ENCODE measurements at regions not wholly inside any gene's neighbourhood (a gene's known extent, or its start where the extent isn't known, plus 50 kb on each side); places are given as distances from the start of the nearest gene placed in this dataset.
"Not testable (repeated sequence)": the region's sequence is repeated elsewhere in the genome, so short reads cannot be mapped to it uniquely, and the experiment has no call there.

GRCh38 chr3:159886050-159886449, 102.6 kb upstream of the IL12A start:
- DNase-seq, result no peak

- not testable (repeated sequence) for DNase-seq
These were observed 102.1 kb upstream of the IL12A start for GRCh38 chr3:159886530-159886929.

GRCh38 chr3:159887168-159887567, 101.5 kb upstream of the IL12A start:
- DNase-seq, result no peak

- DNase-seq, result no peak
These were observed 100.7 kb upstream of the IL12A start for GRCh38 chr3:159887911-159888310.

GRCh38 chr3:159892171-159892795, 96.4 kb upstream of the IL12A start:
- DNase-seq, result no peak

- no peak for DNase-seq
These were observed 95.8 kb upstream of the IL12A start for GRCh38 chr3:159892801-159893200.

GRCh38 chr3:159894386-159894785, 94.2 kb upstream of the IL12A start:
- DNase-seq, result no peak

- DNase-seq, result no peak
These were observed 93.2 kb upstream of the IL12A start for GRCh38 chr3:159895430-159895829.

GRCh38 chr3:159896543-159896942, 92.1 kb upstream of the IL12A start:
- DNase-seq, result no peak

- peak; percentile 34 for DNase-seq
These were observed 91.1 kb upstream of the IL12A start for GRCh38 chr3:159897331-159898075.

GRCh38 chr3:159898147-159898546, 90.5 kb upstream of the IL12A start:
- no peak for DNase-seq

GRCh38 chr3:159899166-159899565, 89.5 kb upstream of the IL12A start:
- DNase-seq, result no peak

- no peak for DNase-seq
These were observed 85.9 kb upstream of the IL12A start for GRCh38 chr3:159902546-159903314.

GRCh38 chr3:159904455-159904854, 84.2 kb upstream of the IL12A start:
- no peak for DNase-seq

- DNase-seq, result no peak
These were observed 83.7 kb upstream of the IL12A start for GRCh38 chr3:159904911-159905310.

- no peak for DNase-seq
These were observed 80.8 kb upstream of the IL12A start for GRCh38 chr3:159907828-159908227.

GRCh38 chr3:159910991-159911663, 77.5 kb upstream of the IL12A start:
- no peak for DNase-seq

- DNase-seq, result no peak
These were observed 77.0 kb upstream of the IL12A start for GRCh38 chr3:159911664-159912037.

GRCh38 chr3:159913712-159914414, 74.8 kb upstream of the IL12A start:
- DNase-seq, result no peak

- no peak for DNase-seq
These were observed 74.2 kb upstream of the IL12A start for GRCh38 chr3:159914426-159914825.

GRCh38 chr3:159916052-159916451, 72.6 kb upstream of the IL12A start:
- no peak for DNase-seq

- no peak for DNase-seq
These were observed 71.5 kb upstream of the IL12A start for GRCh38 chr3:159917141-159917540.

- DNase-seq, result no peak
These were observed 68.8 kb upstream of the IL12A start for GRCh38 chr3:159919873-159920272.
